ENCODE measurements at regions not wholly inside any gene's neighbourhood (a gene's known extent, or its start where the extent isn't known, plus 50 kb on each side); places are given as distances from the start of the nearest gene placed in this dataset.

GRCh38 chr7:71005109-71005508 is 126.8 kb upstream of the GALNT17 start:
- TF ChIP-seq EZH2phosphoT487 (IDR thresholded peaks at IDR 0.05; ENCODE audit: borderline replicate concordance, low read length) (no peak), CTCF (IDR thresholded peaks at IDR 0.05; ENCODE audit: low read depth, low read length, poor library complexity, severe bottlenecking) (no peak)
